CD14-positive monocyte (primary cell): ENCODE measurements at regions not wholly inside any gene's neighbourhood (a gene's known extent, or its start where the extent isn't known, plus 50 kb on each side); places are given as distances from the start of the nearest gene placed in this dataset.
"Not testable (repeated sequence)": the region's sequence is repeated elsewhere in the genome, so short reads cannot be mapped to it uniquely, and the experiment has no call there.

ENCODE experiments used
- DNase-seq, 3 donors: peaks; one replicate each; pipeline ENCODE4 v3.0.0-alpha.2; 2011 to 2022
- H2AFZ ChIP-seq: 2 replicates; pipeline ENCODE4 v1.6.0; 2012; ENCODE audit warnings: mild to moderate bottlenecking, low read depth, low read length, inconsistent platforms; ENCODE audit not compliant: insufficient read depth, poor library complexity, severe bottlenecking
- H3K27ac ChIP-seq, 2 donors: 1 replicate in 1 of 2; 2 replicates in 1 of 2; pipeline ENCODE4 v1.5.1; 2012 to 2013; ENCODE audit warnings: low read length in 2 of 2, control low read depth in 1 of 2, inconsistent platforms in 1 of 2, low read depth in 1 of 2, mild to moderate bottlenecking in 1 of 2
- H3K27me3 ChIP-seq, 2 donors: one replicate each; pipeline versions ENCODE4 v1.6.0 to v1.6.1; 2011 to 2013; ENCODE audit warnings: low read length in 2 of 2; ENCODE audit not compliant: control insufficient read depth in 2 of 2, insufficient read depth in 2 of 2
- H3K36me3 ChIP-seq, 2 donors: replicated peaks in 1 of 2; 1 replicate in 1 of 2; 2 replicates in 1 of 2; pipeline versions ENCODE4 v1.5.1 to v1.6.1; 2012 to 2013; ENCODE audit warnings: low read length in 2 of 2, control low read depth in 1 of 2, inconsistent platforms in 1 of 2, mild to moderate bottlenecking in 1 of 2; ENCODE audit not compliant: insufficient read depth in 2 of 2, control insufficient read depth in 1 of 2
- H3K4me1 ChIP-seq, 2 donors: 1 replicate in 1 of 2; 2 replicates in 1 of 2; pipeline versions ENCODE4 v1.5.1 to v1.6.1; 2012 to 2013; ENCODE audit warnings: low read length in 2 of 2, control low read depth in 1 of 2, inconsistent platforms in 1 of 2, mild to moderate bottlenecking in 1 of 2, moderate library complexity in 1 of 2; ENCODE audit not compliant: insufficient read depth in 2 of 2, control insufficient read depth in 1 of 2
- H3K4me2 ChIP-seq: replicated peaks from 2 replicates; pipeline ENCODE3; 2012; ENCODE audit warnings: low read length, moderate library complexity, mild to moderate bottlenecking; ENCODE audit not compliant: poor library complexity, severe bottlenecking; ENCODE audit errors: extremely low read depth
- H3K4me3 ChIP-seq, 3 experiments: fragments of 200-600 bp in 1 of 3; sonication (generic) in 1 of 3; replicated peaks in 1 of 3; 1 replicate in 2 of 3; 2 replicates in 1 of 3; pipeline ENCODE4 v1.5.1; 2011 to 2013; ENCODE audit warnings: low read length in 3 of 3, mild to moderate bottlenecking in 3 of 3, control low read depth in 2 of 3, low read depth in 2 of 3, inconsistent platforms in 1 of 3, moderate library complexity in 1 of 3
- H3K79me2 ChIP-seq: 2 replicates; pipeline ENCODE4 v1.6.0; 2012; ENCODE audit warnings: mild to moderate bottlenecking, control low read depth, inconsistent platforms, low read length, moderate library complexity; ENCODE audit not compliant: insufficient read depth
- H3K9ac ChIP-seq: 2 replicates; pipeline ENCODE4 v1.6.0; 2017; ENCODE audit warnings: low read length, mild to moderate bottlenecking; ENCODE audit not compliant: insufficient read depth, poor library complexity, severe bottlenecking
- H3K9me3 ChIP-seq, 2 donors: replicated peaks in 1 of 2; 1 replicate in 1 of 2; 2 replicates in 1 of 2; pipeline versions ENCODE4 v1.5.1 to v1.6.1; 2012 to 2013; ENCODE audit warnings: low read length in 2 of 2, control low read depth in 1 of 2; ENCODE audit not compliant: control insufficient read depth in 1 of 2, insufficient read depth in 1 of 2
- H4K20me1 ChIP-seq: 2 replicates; pipeline ENCODE4 v1.6.0; 2012; ENCODE audit warnings: mild to moderate bottlenecking, low read length, control low read depth, moderate library complexity; ENCODE audit not compliant: insufficient read depth
- H3K27ac Mint-ChIP-seq, 7 donors: one replicate each; pipeline ENCODE4 v1.8.0; 2020; ENCODE audit warnings: mild to moderate bottlenecking in 7 of 7, mixed read lengths in 7 of 7, moderate library complexity in 6 of 7, inconsistent platforms in 2 of 7
- H3K27me3 Mint-ChIP-seq, 3 donors: one replicate each; pipeline ENCODE4 v1.8.0; 2021 to 2022; ENCODE audit warnings: low read depth in 3 of 3, mild to moderate bottlenecking in 3 of 3, mixed read lengths in 3 of 3, moderate library complexity in 3 of 3, inconsistent platforms in 1 of 3
- H3K36me3 Mint-ChIP-seq, 2 donors: one replicate each; pipeline ENCODE4 v1.8.0; 2020; ENCODE audit warnings: mixed read lengths in 2 of 2, inconsistent platforms in 1 of 2, mild to moderate bottlenecking in 1 of 2
- H3K4me1 Mint-ChIP-seq: one replicate; pipeline ENCODE4 v1.8.0; 2020; ENCODE audit warnings: mild to moderate bottlenecking, mixed read lengths
- H3K4me3 Mint-ChIP-seq, 2 donors: one replicate each; pipeline ENCODE4 v1.8.0; 2020; ENCODE audit warnings: mild to moderate bottlenecking in 2 of 2, mixed read lengths in 2 of 2, moderate library complexity in 1 of 2
- H3K9me3 Mint-ChIP-seq, 7 donors: one replicate each; pipeline ENCODE4 v1.8.0; 2020 to 2022; ENCODE audit warnings: mixed read lengths in 7 of 7, mild to moderate bottlenecking in 6 of 7, moderate library complexity in 6 of 7, inconsistent platforms in 2 of 7
- WGBS: methylation state at CpG from one replicate; pipeline ENCODE4 v1.1.5; 2013; ENCODE audit warnings: missing lambda C conversion rate; ENCODE audit not compliant: insufficient coverage; 5-methylcytosine and 5-hydroxymethylcytosine counted together
- intact Hi-C, 2 donors: fragments of 100-400 bp; cut with micrococcal nuclease; formaldehyde crosslinking; loops; one replicate each; pipeline versions ENCODE4 v1.15.0 to v1.15.1; 2023
- TF ChIP-seq, protein P1 (sequence below): fragments of 200-600 bp; IDR thresholded peaks from one replicate; pipeline ENCODE4 v1.8.0; 2022; ENCODE audit warnings: antibody characterized with exemption, mild to moderate bottlenecking

DNA sequence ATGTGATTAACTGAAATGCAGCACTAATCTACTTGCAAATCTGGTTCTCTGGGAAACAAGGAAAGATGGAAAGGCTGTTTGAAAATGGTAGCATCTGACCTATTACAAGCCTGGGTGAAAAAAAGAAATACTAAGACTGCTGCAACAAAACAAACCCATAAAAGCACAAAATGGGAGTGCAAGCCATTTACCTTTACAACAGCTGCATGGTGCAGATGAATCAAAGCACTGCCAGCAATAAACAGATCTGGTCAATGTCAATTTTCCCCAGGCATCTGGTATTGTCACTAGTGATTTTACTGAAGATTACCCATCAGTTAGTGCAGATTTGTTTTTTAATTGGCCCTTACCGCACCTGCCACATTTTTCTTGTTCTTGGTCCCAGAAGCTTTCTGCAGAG lies 1341.7 kb downstream of the PLA2G4A start:
- no peak overlapping the region for H3K4me3 Mint-ChIP-seq
- no peaks in the 10 kb centered on the region for H3K27me3 Mint-ChIP-seq
- no peaks in the 10 kb centered on the region for H3K36me3 ChIP-seq
- no peak overlapping the region for H3K4me2 ChIP-seq
- H3K79me2 ChIP-seq, result no peaks in the 10 kb centered on the region
- no peak overlapping the region for H2AFZ ChIP-seq
- no peaks in the 10 kb centered on the region for H3K27me3 ChIP-seq
- no peaks in the 10 kb centered on the region for H3K4me1 ChIP-seq
- no peak overlapping the region for H3K27ac ChIP-seq
- no peak overlapping the region for H3K4me3 ChIP-seq
- no peak for DNase-seq
- WGBS, result no CpG with 5 or more reads among the region's 1 CpG
- H3K27ac Mint-ChIP-seq, result no peak overlapping the region
- intact Hi-C loops, result no loop called here
- H3K9ac ChIP-seq, result no peak overlapping the region
- no peaks in the 10 kb centered on the region for H4K20me1 ChIP-seq
- peaks cover 0 to 3% (median 0%) of the 10 kb centered on the region in 7 donors for H3K9me3 Mint-ChIP-seq
- TF ChIP-seq, protein P1, sequence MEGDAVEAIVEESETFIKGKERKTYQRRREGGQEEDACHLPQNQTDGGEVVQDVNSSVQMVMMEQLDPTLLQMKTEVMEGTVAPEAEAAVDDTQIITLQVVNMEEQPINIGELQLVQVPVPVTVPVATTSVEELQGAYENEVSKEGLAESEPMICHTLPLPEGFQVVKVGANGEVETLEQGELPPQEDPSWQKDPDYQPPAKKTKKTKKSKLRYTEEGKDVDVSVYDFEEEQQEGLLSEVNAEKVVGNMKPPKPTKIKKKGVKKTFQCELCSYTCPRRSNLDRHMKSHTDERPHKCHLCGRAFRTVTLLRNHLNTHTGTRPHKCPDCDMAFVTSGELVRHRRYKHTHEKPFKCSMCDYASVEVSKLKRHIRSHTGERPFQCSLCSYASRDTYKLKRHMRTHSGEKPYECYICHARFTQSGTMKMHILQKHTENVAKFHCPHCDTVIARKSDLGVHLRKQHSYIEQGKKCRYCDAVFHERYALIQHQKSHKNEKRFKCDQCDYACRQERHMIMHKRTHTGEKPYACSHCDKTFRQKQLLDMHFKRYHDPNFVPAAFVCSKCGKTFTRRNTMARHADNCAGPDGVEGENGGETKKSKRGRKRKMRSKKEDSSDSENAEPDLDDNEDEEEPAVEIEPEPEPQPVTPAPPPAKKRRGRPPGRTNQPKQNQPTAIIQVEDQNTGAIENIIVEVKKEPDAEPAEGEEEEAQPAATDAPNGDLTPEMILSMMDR, result no peak
- H3K36me3 Mint-ChIP-seq, result no peaks in the 10 kb centered on the region
- H3K4me1 Mint-ChIP-seq, result no peaks in the 10 kb centered on the region
- no peaks in the 10 kb centered on the region for H3K9me3 ChIP-seq

DNA sequence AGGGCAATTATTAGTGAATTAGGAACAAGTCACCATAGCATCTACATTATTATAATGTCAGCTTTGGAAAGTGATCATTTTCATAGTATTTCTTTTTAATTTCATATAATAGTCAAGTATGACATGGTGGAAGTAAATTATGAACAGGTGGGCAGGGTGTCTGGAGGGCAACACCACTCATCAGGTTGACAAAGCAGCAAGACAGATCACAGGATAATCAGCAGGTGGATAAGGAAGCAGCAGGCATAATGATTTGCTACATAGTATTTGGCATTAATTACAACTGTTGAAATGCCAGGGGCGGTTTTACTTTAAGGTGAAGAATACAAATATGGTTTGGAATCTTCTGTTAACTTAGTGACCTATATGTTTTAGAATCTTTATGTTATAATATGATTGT lies 1342.2 kb downstream of the PLA2G4A start:
- Histone ChIP-seq H3K79me2 (no peaks in the 10 kb centered on the region), H3K4me1 (no peaks in the 10 kb centered on the region), H2AFZ (no peak overlapping the region), H3K27me3 (no peaks in the 10 kb centered on the region), H4K20me1 (no peaks in the 10 kb centered on the region), H3K9ac (no peak overlapping the region), H3K4me2 (no peak overlapping the region), H3K4me3 (no peak overlapping the region), H3K27ac (no peak overlapping the region), H3K36me3 (no peaks in the 10 kb centered on the region), H3K9me3 (no peaks in the 10 kb centered on the region)
- intact Hi-C loops, result no loop called here
- TF ChIP-seq, protein P1, result no peak
- no peaks in the 10 kb centered on the region for H3K36me3 Mint-ChIP-seq
- H3K4me3 Mint-ChIP-seq, result no peak overlapping the region
- no peaks in the 10 kb centered on the region for H3K4me1 Mint-ChIP-seq
- H3K27ac Mint-ChIP-seq, result no peak overlapping the region
- WGBS, result no CpG with 5 or more reads among the region's 1 CpG
- H3K9me3 Mint-ChIP-seq, result peaks cover 0 to 3% (median 0%) of the 10 kb centered on the region in 7 donors
- DNase-seq, result no peak
- no peaks in the 10 kb centered on the region for H3K27me3 Mint-ChIP-seq

GRCh38 chr1:188182063-188182462 lies 1353.3 kb downstream of the PLA2G4A start:
- DNase-seq, intact Hi-C loops, H3K4me2 ChIP-seq, H3K4me1 ChIP-seq, H3K27ac ChIP-seq, H3K4me1 Mint-ChIP-seq, H4K20me1 ChIP-seq, H3K36me3 ChIP-seq, H3K4me3 Mint-ChIP-seq, H3K36me3 Mint-ChIP-seq, H3K27me3 Mint-ChIP-seq, H3K9ac ChIP-seq, H3K79me2 ChIP-seq, H3K27ac Mint-ChIP-seq, H3K4me3 ChIP-seq, H3K27me3 ChIP-seq, H2AFZ ChIP-seq: not testable (repeated sequence)
- peaks cover 0 to 11% of the 10 kb centered on the region in 2 donors for H3K9me3 ChIP-seq
- peaks cover 4 to 15% (median 10%) of the 10 kb centered on the region in 7 donors for H3K9me3 Mint-ChIP-seq
- WGBS, result 92% methylated on average over 5 of the region's 10 CpGs
